ENCODE measurements at regions not wholly inside any gene's neighbourhood (a gene's known extent, or its start where the extent isn't known, plus 50 kb on each side); places are given as distances from the start of the nearest gene placed in this dataset.
A peak's percentile ranks its signal among the peaks of the same experiment; 100 is the strongest.
"Not testable (repeated sequence)": the region's sequence is repeated elsewhere in the genome, so short reads cannot be mapped to it uniquely, and the experiment has no call there.

- H3K4me1 ChIP-seq: peaks cover 19% of the 10 kb centered on the region
- H3K9me3 ChIP-seq: peaks cover 12% of the 10 kb centered on the region
- no peak overlapping the region for H3K4me3 ChIP-seq
- H3K4me2 ChIP-seq: no peak overlapping the region
- H4K20me1 ChIP-seq: no peaks in the 10 kb centered on the region
- no peak overlapping the region for H3K27ac ChIP-seq
- no peaks in the 10 kb centered on the region for H3K36me3 ChIP-seq
- no peak overlapping the region for H3K9ac ChIP-seq
- no peaks in the 10 kb centered on the region for H3K27me3 ChIP-seq
- TF ChIP-seq Cebpa-rat (IDR thresholded peaks at IDR 0.05): no peak
Observed at GRCh38 chr6:841569-841968, 148.6 kb upstream of the EXOC2 start.

- Histone ChIP-seq H3K36me3 (no peaks in the 10 kb centered on the region), H3K4me2 (no peak overlapping the region), H3K4me3 (no peak overlapping the region), H3K27me3 (no peaks in the 10 kb centered on the region), H3K4me1 (peaks cover 42% of the 10 kb centered on the region), H3K9me3 (peaks cover 16% of the 10 kb centered on the region), H3K27ac (no peak overlapping the region), H3K9ac (no peak overlapping the region), H4K20me1 (no peaks in the 10 kb centered on the region)
- no peak for TF ChIP-seq Cebpa-rat (IDR thresholded peaks at IDR 0.05)
Observed at GRCh38 chr6:839201-839600, 146.3 kb upstream of the EXOC2 start.

GRCh38 chr6:837380-837779 lies 144.4 kb upstream of the EXOC2 start:
- H3K27me3 ChIP-seq: no peaks in the 10 kb centered on the region
- H3K9ac ChIP-seq: no peak overlapping the region
- no peak overlapping the region for H3K4me3 ChIP-seq
- no peaks in the 10 kb centered on the region for H4K20me1 ChIP-seq
- peaks cover 31% of the 10 kb centered on the region for H3K9me3 ChIP-seq
- no peak for TF ChIP-seq Cebpa-rat (IDR thresholded peaks at IDR 0.05)
- H3K27ac ChIP-seq: no peak overlapping the region
- H3K36me3 ChIP-seq: no peaks in the 10 kb centered on the region
- no peak overlapping the region for H3K4me2 ChIP-seq
- peaks cover 42% of the 10 kb centered on the region for H3K4me1 ChIP-seq

- no peak for TF ChIP-seq Cebpa-rat (IDR thresholded peaks at IDR 0.05)
- Histone ChIP-seq H3K27ac (no peak overlapping the region), H3K27me3 (no peaks in the 10 kb centered on the region), H3K9me3 (peaks cover 42% of the 10 kb centered on the region), H3K9ac (no peak overlapping the region), H3K4me3 (no peak overlapping the region), H3K36me3 (no peaks in the 10 kb centered on the region), H3K4me2 (peak overlapping the region; percentile 62), H4K20me1 (no peaks in the 10 kb centered on the region), H3K4me1 (peaks cover 37% of the 10 kb centered on the region)
Observed at GRCh38 chr6:836276-836853, 143.4 kb upstream of the EXOC2 start.

GRCh38 chr6:835476-836160 lies 142.7 kb upstream of the EXOC2 start:
- TF ChIP-seq Cebpa-rat (IDR thresholded peaks at IDR 0.05): no peak
- H3K27ac ChIP-seq: no peak overlapping the region
- H3K9me3 ChIP-seq: peaks cover 42% of the 10 kb centered on the region
- H3K4me2 ChIP-seq: peak overlapping the region; percentile 62
- H3K36me3 ChIP-seq: no peaks in the 10 kb centered on the region
- no peak overlapping the region for H3K9ac ChIP-seq
- no peak overlapping the region for H3K4me3 ChIP-seq
- H3K27me3 ChIP-seq: no peaks in the 10 kb centered on the region
- no peaks in the 10 kb centered on the region for H4K20me1 ChIP-seq
- H3K4me1 ChIP-seq: peaks cover 37% of the 10 kb centered on the region

- H3K4me3 ChIP-seq: no peak overlapping the region
- H3K9ac ChIP-seq: no peak overlapping the region
- peaks cover 36% of the 10 kb centered on the region for H3K9me3 ChIP-seq
- no peak for TF ChIP-seq Cebpa-rat (IDR thresholded peaks at IDR 0.05)
- H3K36me3 ChIP-seq: no peaks in the 10 kb centered on the region
- H3K27me3 ChIP-seq: no peaks in the 10 kb centered on the region
- peaks cover 37% of the 10 kb centered on the region for H3K4me1 ChIP-seq
- no peak overlapping the region for H3K27ac ChIP-seq
- H4K20me1 ChIP-seq: no peaks in the 10 kb centered on the region
- peak overlapping the region; percentile 62 for H3K4me2 ChIP-seq
Observed at GRCh38 chr6:834866-835265, 141.9 kb upstream of the EXOC2 start.

- Histone ChIP-seq H3K27ac (no peak overlapping the region), H3K9me3 (peaks cover 32% of the 10 kb centered on the region)
- TF ChIP-seq Cebpa-rat (IDR thresholded peaks at IDR 0.05): no peak
Observed at GRCh38 chr6:834190-834589, 141.3 kb upstream of the EXOC2 start.

GRCh38 chr6:832804-833203 lies 139.9 kb upstream of the EXOC2 start:
- H3K36me3 ChIP-seq, H3K4me3 ChIP-seq, H3K4me2 ChIP-seq, H3K9ac ChIP-seq, H3K27ac ChIP-seq, H4K20me1 ChIP-seq, H3K27me3 ChIP-seq: not testable (repeated sequence)
- Histone ChIP-seq H3K9me3 (peaks cover 39% of the 10 kb centered on the region), H3K4me1 (peaks cover 27% of the 10 kb centered on the region)

More at GRCh38 chr6:834190-834589, 141.3 kb upstream of the EXOC2 start:
- Histone ChIP-seq H3K4me2 (peak overlapping the region; percentile 62), H3K9ac (no peak overlapping the region), H3K4me3 (no peak overlapping the region), H3K27me3 (no peaks in the 10 kb centered on the region), H3K36me3 (no peaks in the 10 kb centered on the region), H3K4me1 (peaks cover 36% of the 10 kb centered on the region), H4K20me1 (no peaks in the 10 kb centered on the region)

- Histone ChIP-seq H3K36me3 (no peaks in the 10 kb centered on the region), H3K9me3 (peaks cover 55% of the 10 kb centered on the region), H3K27ac (no peak overlapping the region), H3K4me2 (no peak overlapping the region), H4K20me1 (no peaks in the 10 kb centered on the region), H3K9ac (no peak overlapping the region), H3K27me3 (no peaks in the 10 kb centered on the region), H3K4me3 (no peak overlapping the region), H3K4me1 (peaks cover 15% of the 10 kb centered on the region)
- TF ChIP-seq Cebpa-rat (IDR thresholded peaks at IDR 0.05): no peak
Observed at GRCh38 chr6:830667-831327, 137.9 kb upstream of the EXOC2 start.

- H4K20me1 ChIP-seq: no peaks in the 10 kb centered on the region
- no peaks in the 10 kb centered on the region for H3K36me3 ChIP-seq
- no peak overlapping the region for H3K4me2 ChIP-seq
- no peaks in the 10 kb centered on the region for H3K27me3 ChIP-seq
- TF ChIP-seq Cebpa-rat (IDR thresholded peaks at IDR 0.05): no peak
- H3K9me3 ChIP-seq: peaks cover 55% of the 10 kb centered on the region
- H3K27ac ChIP-seq: no peak overlapping the region
- no peak overlapping the region for H3K9ac ChIP-seq
- H3K4me1 ChIP-seq: peaks cover 4% of the 10 kb centered on the region
- H3K4me3 ChIP-seq: no peak overlapping the region
Observed at GRCh38 chr6:829656-830055, 136.7 kb upstream of the EXOC2 start.

Measured in BLaER1 (cell line).